Activated T-cell treated with anti-CD3 and anti-CD28 coated beads for 48 hours (primary cell): ENCODE measurements at regions not wholly inside any gene's neighbourhood (a gene's known extent, or its start where the extent isn't known, plus 50 kb on each side); places are given as distances from the start of the nearest gene placed in this dataset.

Source experiments
- DNase-seq: peaks from one replicate; pipeline ENCODE4 v3.0.0-alpha.2; 2020; ENCODE audit warnings: low read depth

GRCh38 chrX:17922303-17922702, 61.2 kb upstream of the RAI2 start:
- DNase-seq = no peak

GRCh38 chrX:17919896-17920446, 58.9 kb upstream of the RAI2 start:
- DNase-seq = no peak

DNA sequence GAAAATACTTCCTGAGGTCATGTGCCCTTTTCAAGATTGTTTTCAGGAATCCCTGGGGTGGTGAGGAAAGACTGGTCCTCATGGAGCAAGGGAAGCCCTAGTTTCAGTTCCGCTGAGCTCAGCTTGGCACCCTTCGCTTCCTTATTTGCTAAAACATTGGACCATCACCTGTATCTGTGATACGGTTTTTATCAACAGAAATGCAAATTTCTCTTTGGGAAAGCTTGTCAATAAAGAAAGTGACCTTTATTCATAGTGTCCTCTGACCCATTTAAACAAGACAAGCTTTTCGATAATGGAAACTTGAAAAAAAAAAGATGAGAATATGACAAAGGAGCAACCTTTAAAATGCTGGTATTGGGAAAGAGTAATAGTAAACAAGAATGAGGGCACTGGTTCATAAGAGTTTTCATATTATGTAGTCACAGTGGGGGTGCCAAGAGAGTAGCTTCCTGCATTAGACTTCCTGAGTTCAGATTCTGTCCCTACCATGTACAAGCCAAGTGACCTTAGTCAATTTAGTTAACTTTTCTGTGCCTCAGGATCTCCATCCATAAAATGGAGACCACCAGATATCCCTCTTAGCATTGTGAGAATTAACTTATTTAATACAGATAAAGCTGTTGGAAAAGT, 57.0 kb upstream of the RAI2 start:
- DNase-seq = no peak

GRCh38 chrX:17913801-17914200, 52.7 kb upstream of the RAI2 start:
- DNase-seq = no peak
